ENCODE measurements at regions not wholly inside any gene's neighbourhood (a gene's known extent, or its start where the extent isn't known, plus 50 kb on each side); places are given as distances from the start of the nearest gene placed in this dataset.
A peak's percentile ranks its signal among the peaks of the same experiment; 100 is the strongest.

DNA sequence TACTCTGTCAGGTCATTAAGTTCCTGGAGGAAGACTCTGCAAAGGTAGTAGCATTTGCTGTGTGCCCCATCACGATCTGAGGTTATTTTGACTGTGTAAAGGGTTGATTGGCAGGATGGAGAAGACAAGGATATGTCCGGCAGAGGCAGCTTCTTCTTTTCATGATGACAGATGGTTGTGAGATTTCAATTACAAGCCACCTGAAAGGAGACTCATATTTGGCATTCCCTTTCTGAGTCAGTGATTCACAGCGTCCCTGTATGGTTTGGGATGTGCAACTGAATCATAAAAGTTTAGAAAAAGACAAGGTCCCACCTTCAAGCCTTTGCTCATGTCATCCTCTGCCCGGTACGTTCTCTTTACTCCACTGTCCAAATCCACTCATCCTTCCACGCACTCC lies 113.4 kb downstream of the MTNR1B start:
- Histone ChIP-seq H2AFZ (ENCODE audit: low read length) (no peak overlapping the region), H3K18ac (ENCODE audit: low read length) (no peak overlapping the region), H2BK120ac (ENCODE audit: low read depth, low read length) (no peak overlapping the region), H2BK15ac (ENCODE audit: low read length) (no peak overlapping the region), H4K91ac (ENCODE audit: low read depth, low read length, poor library complexity) (no peak overlapping the region), H3K4me3 (ENCODE audit: low read length in 2 of 2) (no peak overlapping the region), H3K23ac (ENCODE audit: low read depth, low read length, poor library complexity) (no peak overlapping the region), H2BK5ac (ENCODE audit: low read length) (no peak overlapping the region), H3K4ac (ENCODE audit: low read length) (no peak overlapping the region), H2BK12ac (ENCODE audit: low read length) (no peak overlapping the region), H3K4me2 (ENCODE audit: insufficient read depth, low read length, poor library complexity, severe bottlenecking) (no peak overlapping the region), H3K9me3 (replicated peaks in 1 of 2; ENCODE audit: control insufficient read depth in 2 of 2, insufficient read depth in 1 of 2, low read depth in 1 of 2, low read length in 2 of 2) (no peaks in the 10 kb centered on the region), H4K8ac (ENCODE audit: low read depth, low read length) (no peak overlapping the region), H3K9ac (ENCODE audit: low read depth, low read length, poor library complexity) (no peak overlapping the region), H3K14ac (ENCODE audit: low read length) (no peak overlapping the region), H2AK5ac (ENCODE audit: low read depth, low read length) (no peak overlapping the region), H3K79me1 (ENCODE audit: low read depth, low read length) (no peaks in the 10 kb centered on the region), H3K27ac (replicated peaks; ENCODE audit: low read length) (no peak overlapping the region), H3K36me3 (replicated peaks in 1 of 2; ENCODE audit: control insufficient read depth in 2 of 2, insufficient read depth in 2 of 2, low read length in 2 of 2) (no peaks in the 10 kb centered on the region), H3K27me3 (ENCODE audit: control insufficient read depth in 3 of 3, insufficient read depth in 3 of 3, low read depth in 1 of 3, low read length in 3 of 3) (no peaks in the 10 kb centered on the region), H3K4me1 (ENCODE audit: control insufficient read depth in 2 of 2, insufficient read depth in 1 of 2, low read depth in 1 of 2, low read length in 2 of 2) (peaks cover 21 to 41% of the 10 kb centered on the region in 2 donors)
- DNase-seq (ENCODE audit: low spot score): no peak
- WGBS, 2 donors (ENCODE audit: extremely low coverage in 2 of 2, insufficient read length in 2 of 2, insufficient replicate concordance in 1 of 2): no CpG with 5 or more reads among the region's 6 CpGs

DNA sequence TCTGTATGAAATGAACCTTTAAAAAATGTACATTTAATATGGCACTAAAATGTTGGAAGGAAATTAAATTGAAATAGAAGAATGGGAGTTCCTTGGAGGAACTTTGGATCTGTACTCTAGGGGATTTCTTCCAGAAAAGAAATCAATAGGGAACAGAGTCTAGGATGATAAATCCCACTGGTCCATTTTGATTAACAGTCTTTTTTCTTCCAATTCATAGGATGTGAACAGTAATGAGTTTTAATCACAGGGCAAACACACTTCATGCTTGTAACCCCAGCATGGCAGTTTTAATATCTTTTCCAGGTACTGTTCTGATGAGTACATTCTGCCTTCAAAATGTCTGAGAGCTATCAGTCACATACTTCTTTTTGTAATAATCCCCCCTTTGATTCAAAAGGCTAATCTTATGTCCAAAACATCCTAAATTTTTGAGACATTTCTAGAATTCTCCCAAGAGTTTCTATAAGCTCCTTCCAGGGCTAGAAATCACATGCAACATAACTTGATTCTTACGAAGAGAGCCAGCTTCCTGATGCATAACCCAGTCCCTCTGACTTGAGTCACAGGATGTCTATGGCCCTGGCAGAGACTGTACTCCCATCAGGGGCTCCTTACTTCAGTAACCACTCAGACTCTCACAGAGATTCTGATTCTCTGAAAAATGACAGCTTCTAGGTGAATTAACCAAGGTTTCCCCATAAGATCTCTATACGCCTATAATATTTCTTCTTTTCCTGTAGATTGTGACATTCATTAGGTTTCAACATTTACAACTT lies 112.9 kb downstream of the SLC36A4 start:
- no peak overlapping the region for H3K14ac ChIP-seq (ENCODE audit: low read length)
- no peak overlapping the region for H2BK12ac ChIP-seq (ENCODE audit: low read length)
- no peak overlapping the region for H2AK5ac ChIP-seq (ENCODE audit: low read depth, low read length)
- no peak overlapping the region for H2AFZ ChIP-seq (ENCODE audit: low read length)
- H3K9ac ChIP-seq (ENCODE audit: low read depth, low read length, poor library complexity): no peak overlapping the region
- DNase-seq (ENCODE audit: low spot score): no peak
- no peak overlapping the region for H3K27ac ChIP-seq (replicated peaks; ENCODE audit: low read length)
- H2BK5ac ChIP-seq (ENCODE audit: low read length): no peak overlapping the region
- no peak overlapping the region for H4K8ac ChIP-seq (ENCODE audit: low read depth, low read length)
- no peak overlapping the region for H2BK120ac ChIP-seq (ENCODE audit: low read depth, low read length)
- H3K4me3 ChIP-seq (ENCODE audit: low read length in 2 of 2): no peak overlapping the region
- no peak overlapping the region for H2BK15ac ChIP-seq (ENCODE audit: low read length)
- H3K4me2 ChIP-seq (ENCODE audit: insufficient read depth, low read length, poor library complexity, severe bottlenecking): no peak overlapping the region
- no peaks in the 10 kb centered on the region for H3K9me3 ChIP-seq (replicated peaks in 1 of 2; ENCODE audit: control insufficient read depth in 2 of 2, insufficient read depth in 1 of 2, low read depth in 1 of 2, low read length in 2 of 2)
- H3K79me1 ChIP-seq (ENCODE audit: low read depth, low read length): no peaks in the 10 kb centered on the region
- H4K91ac ChIP-seq (ENCODE audit: low read depth, low read length, poor library complexity): no peak overlapping the region
- no peak overlapping the region for H3K4ac ChIP-seq (ENCODE audit: low read length)
- H3K18ac ChIP-seq (ENCODE audit: low read length): no peak overlapping the region
- H3K27me3 ChIP-seq (ENCODE audit: control insufficient read depth in 3 of 3, insufficient read depth in 3 of 3, low read depth in 1 of 3, low read length in 3 of 3): no peaks in the 10 kb centered on the region
- no peaks in the 10 kb centered on the region for H3K36me3 ChIP-seq (replicated peaks in 1 of 2; ENCODE audit: control insufficient read depth in 2 of 2, insufficient read depth in 2 of 2, low read length in 2 of 2)
- no peak overlapping the region for H3K23ac ChIP-seq (ENCODE audit: low read depth, low read length, poor library complexity)
- no CpG with 5 or more reads among the region's 2 CpGs for WGBS, 2 donors (ENCODE audit: extremely low coverage in 2 of 2, insufficient read length in 2 of 2, insufficient replicate concordance in 1 of 2)
- peaks cover 16 to 35% of the 10 kb centered on the region in 2 donors for H3K4me1 ChIP-seq (ENCODE audit: control insufficient read depth in 2 of 2, insufficient read depth in 1 of 2, low read depth in 1 of 2, low read length in 2 of 2)

DNA sequence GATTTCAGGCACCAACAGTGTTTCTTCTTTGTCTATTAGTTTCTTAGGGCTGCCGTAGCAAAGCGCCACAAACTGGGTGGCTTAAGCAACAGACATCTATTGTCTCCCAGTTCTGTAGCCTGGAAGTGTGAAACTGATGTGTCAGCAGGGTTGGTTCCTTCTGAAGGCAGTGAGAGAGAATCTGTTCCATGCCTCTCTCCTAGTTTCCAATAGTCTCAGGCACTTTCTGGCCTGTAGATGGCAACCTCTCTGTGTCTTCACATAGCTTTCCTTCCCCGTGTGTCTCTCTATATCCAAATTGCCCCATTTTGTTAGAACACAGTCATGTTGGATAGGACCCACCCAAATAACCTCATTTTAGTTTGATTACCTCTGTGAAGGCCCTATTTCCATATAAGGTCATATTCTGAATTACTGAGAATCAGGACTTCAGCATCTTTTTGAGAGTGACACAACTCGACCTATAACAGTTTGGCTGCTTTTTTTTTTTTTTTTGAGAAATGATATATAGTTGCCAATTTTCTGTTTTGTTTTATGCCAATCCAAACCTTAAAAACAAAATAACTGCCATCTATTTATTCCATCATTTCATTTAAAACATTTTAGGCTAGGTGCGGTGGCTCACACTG lies 108.2 kb downstream of the SLC36A4 start:
- H2BK120ac ChIP-seq (ENCODE audit: low read depth, low read length): no peak overlapping the region
- H3K4me2 ChIP-seq (ENCODE audit: insufficient read depth, low read length, poor library complexity, severe bottlenecking): no peak overlapping the region
- no peak overlapping the region for H3K14ac ChIP-seq (ENCODE audit: low read length)
- H2BK5ac ChIP-seq (ENCODE audit: low read length): no peak overlapping the region
- H3K27ac ChIP-seq (replicated peaks; ENCODE audit: low read length): no peak overlapping the region
- no peaks in the 10 kb centered on the region for H3K36me3 ChIP-seq (replicated peaks in 1 of 2; ENCODE audit: control insufficient read depth in 2 of 2, insufficient read depth in 2 of 2, low read length in 2 of 2)
- H4K8ac ChIP-seq (ENCODE audit: low read depth, low read length): no peak overlapping the region
- H3K23ac ChIP-seq (ENCODE audit: low read depth, low read length, poor library complexity): no peak overlapping the region
- H2AK5ac ChIP-seq (ENCODE audit: low read depth, low read length): no peak overlapping the region
- H2AFZ ChIP-seq (ENCODE audit: low read length): peak overlapping the region; percentile 69
- peaks cover 3 to 15% of the 10 kb centered on the region in 2 donors for H3K4me1 ChIP-seq (ENCODE audit: control insufficient read depth in 2 of 2, insufficient read depth in 1 of 2, low read depth in 1 of 2, low read length in 2 of 2)
- no peak for DNase-seq (ENCODE audit: low spot score)
- no peak overlapping the region for H3K18ac ChIP-seq (ENCODE audit: low read length)
- H3K79me1 ChIP-seq (ENCODE audit: low read depth, low read length): no peaks in the 10 kb centered on the region
- H3K9me3 ChIP-seq (replicated peaks in 1 of 2; ENCODE audit: control insufficient read depth in 2 of 2, insufficient read depth in 1 of 2, low read depth in 1 of 2, low read length in 2 of 2): peaks cover 0 to 14% of the 10 kb centered on the region in 2 donors
- peak overlapping the region in 1 of 2 donors; percentile 15 for H3K4me3 ChIP-seq (ENCODE audit: low read length in 2 of 2)
- H3K4ac ChIP-seq (ENCODE audit: low read length): no peak overlapping the region
- no peak overlapping the region for H2BK12ac ChIP-seq (ENCODE audit: low read length)
- no CpG with 5 or more reads among the region's 5 CpGs for WGBS, 2 donors (ENCODE audit: extremely low coverage in 2 of 2, insufficient read length in 2 of 2, insufficient replicate concordance in 1 of 2)
- H3K27me3 ChIP-seq (ENCODE audit: control insufficient read depth in 3 of 3, insufficient read depth in 3 of 3, low read depth in 1 of 3, low read length in 3 of 3): no peaks in the 10 kb centered on the region
- no peak overlapping the region for H4K91ac ChIP-seq (ENCODE audit: low read depth, low read length, poor library complexity)
- H2BK15ac ChIP-seq (ENCODE audit: low read length): no peak overlapping the region
- H3K9ac ChIP-seq (ENCODE audit: low read depth, low read length, poor library complexity): no peak overlapping the region
